Aorta (tissue), 5 donors: ENCODE measurements at regions not wholly inside any gene's neighbourhood (a gene's known extent, or its start where the extent isn't known, plus 50 kb on each side); places are given as distances from the start of the nearest gene placed in this dataset.

Source experiments
- ATAC-seq: fragments of 200-7000 bp; cut with Tn5 transposase; one replicate; pipeline ENCODE4 v1.9.1; 2022; ENCODE audit warnings: moderate library complexity; ENCODE audit not compliant: low FRiP score
- DNase-seq, 2 donors: peaks; one replicate each; pipeline ENCODE4 v3.0.0-alpha.2; 2020
- H3K27ac ChIP-seq, 2 donors: one replicate each; pipeline ENCODE4 v1.5.1; 2013; ENCODE audit warnings: low read length in 2 of 2, mild to moderate bottlenecking in 2 of 2, moderate library complexity in 2 of 2, control low read depth in 1 of 2, inconsistent platforms in 1 of 2, low read depth in 1 of 2
- H3K27me3 ChIP-seq, 2 donors: one replicate each; pipeline ENCODE4 v1.6.1; 2013; ENCODE audit warnings: control low read depth in 1 of 2, low read length in 1 of 2, mild to moderate bottlenecking in 1 of 2, moderate library complexity in 1 of 2; ENCODE audit not compliant: insufficient read depth in 2 of 2, control insufficient read depth in 1 of 2
- H3K36me3 ChIP-seq, 2 donors: one replicate each; pipeline ENCODE4 v1.6.1; 2013; ENCODE audit warnings: control low read depth in 1 of 2, low read length in 1 of 2, mild to moderate bottlenecking in 1 of 2; ENCODE audit not compliant: insufficient read depth in 2 of 2, control insufficient read depth in 1 of 2
- H3K4me1 ChIP-seq, 2 donors: one replicate each; pipeline ENCODE4 v1.6.1; 2013; ENCODE audit warnings: low read length in 2 of 2, control low read depth in 1 of 2, mild to moderate bottlenecking in 1 of 2, moderate library complexity in 1 of 2; ENCODE audit not compliant: insufficient read depth in 2 of 2, control insufficient read depth in 1 of 2
- H3K4me3 ChIP-seq, 2 donors: one replicate each; pipeline ENCODE4 v1.5.1; 2013; ENCODE audit warnings: low read length in 2 of 2, control low read depth in 1 of 2, mild to moderate bottlenecking in 1 of 2
- H3K9me3 ChIP-seq: one replicate; pipeline ENCODE4 v1.6.1; 2013; ENCODE audit warnings: mild to moderate bottlenecking, low read length; ENCODE audit not compliant: control insufficient read depth
- WGBS, 2 donors: extraction: QIAGEN DNeasy Blood & Tissue Kit; methylation state at CpG; one replicate each; pipeline ENCODE4 v1.1.7; 2013; 5-methylcytosine and 5-hydroxymethylcytosine counted together
- intact Hi-C, 2 donors: fragments of 100-400 bp; cut with DNase I; formaldehyde crosslinking; loops; one replicate each; pipeline versions ENCODE4 v1.14.2 to v1.15.0; 2022
- donor health status: healthy with polysubstance abuse.
- donor health status: Bipolar disorder and iron deficiency.
- donor health status: DM: no; HTN: no; CAD: no.
- donor health status: DM: no; HTN: no; CAD: no.
- donor health status: DM: yes; HTN: yes; CAD: no.

- WGBS, 2 donors = 80 to 87% methylated on average over 4 of the region's 4 CpGs
Observed at GRCh38 chr9:13750061-13750460, 470.6 kb upstream of the MPDZ start.

GRCh38 chr9:13746876-13747275 lies 467.4 kb upstream of the MPDZ start:
- no peaks in the 10 kb centered on the region for H3K4me1 ChIP-seq
- intact Hi-C loops = no loop called here

More at GRCh38 chr9:13750061-13750460, 470.6 kb upstream of the MPDZ start:
- Histone ChIP-seq H3K4me3 (no peak overlapping the region), H3K4me1 (no peaks in the 10 kb centered on the region), H3K9me3 (no peaks in the 10 kb centered on the region), H3K36me3 (no peaks in the 10 kb centered on the region), H3K27me3 (no peaks in the 10 kb centered on the region), H3K27ac (no peak overlapping the region)
- no peak for DNase-seq
- intact Hi-C loops = no loop called here
- ATAC-seq = no peak

DNA sequence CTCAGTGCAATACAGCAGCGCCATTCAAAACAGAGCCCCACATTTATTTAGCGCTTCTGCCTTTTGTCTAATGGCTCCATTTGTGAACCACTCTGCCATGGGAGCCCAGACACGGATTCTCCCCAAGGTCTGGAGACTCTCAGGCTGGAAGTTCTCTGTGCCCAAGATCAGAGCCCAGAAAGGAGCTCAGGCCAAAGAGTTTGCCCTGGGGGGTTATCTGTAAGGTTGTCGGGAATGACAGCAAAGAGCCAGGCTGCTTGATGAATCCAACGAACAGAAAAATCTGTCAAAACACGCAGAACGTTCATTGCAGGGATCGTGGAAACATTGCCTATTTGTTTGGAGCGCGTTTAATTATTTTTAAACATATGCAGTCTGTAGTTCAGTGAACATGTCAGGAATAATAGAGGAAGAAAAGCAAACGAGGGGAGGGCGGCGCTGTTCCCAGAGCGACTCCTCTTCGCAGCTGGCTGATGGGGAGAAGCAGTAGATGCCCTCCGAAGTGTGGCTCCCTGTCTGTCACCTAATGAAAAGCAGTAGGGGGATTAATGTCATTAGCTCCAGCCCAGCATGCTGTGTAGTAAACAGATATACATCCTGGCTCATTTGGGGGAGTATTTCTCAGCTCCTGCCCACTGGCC lies 464.9 kb upstream of the MPDZ start:
- Histone ChIP-seq H3K4me3 (no peak overlapping the region), H3K36me3 (no peaks in the 10 kb centered on the region), H3K27me3 (no peaks in the 10 kb centered on the region), H3K27ac (no peak overlapping the region), H3K4me1 (no peaks in the 10 kb centered on the region), H3K9me3 (no peaks in the 10 kb centered on the region)
- intact Hi-C loops = no loop called here
- 92 to 93% methylated on average over 16 of the region's 16 CpGs for WGBS, 2 donors
- ATAC-seq (no peak), DNase-seq (no peak)

More at GRCh38 chr9:13746876-13747275, 467.4 kb upstream of the MPDZ start:
- WGBS, 2 donors = 88 to 89% methylated on average over 1 of the region's 1 CpG
- no peak for ATAC-seq
- Histone ChIP-seq H3K36me3 (no peaks in the 10 kb centered on the region), H3K9me3 (no peaks in the 10 kb centered on the region), H3K27me3 (no peaks in the 10 kb centered on the region), H3K4me3 (no peak overlapping the region), H3K27ac (no peak overlapping the region)
- DNase-seq = no peak

- Histone ChIP-seq H3K27me3 (no peaks in the 10 kb centered on the region), H3K27ac (no peak overlapping the region), H3K36me3 (no peaks in the 10 kb centered on the region), H3K4me1 (no peaks in the 10 kb centered on the region), H3K9me3 (no peaks in the 10 kb centered on the region), H3K4me3 (no peak overlapping the region)
- no peak for ATAC-seq
- no peak for DNase-seq
- intact Hi-C loops = no loop called here
Observed at GRCh38 chr9:13737885-13738284, 458.4 kb upstream of the MPDZ start.

GRCh38 chr9:13735181-13735580 lies 455.7 kb upstream of the MPDZ start:
- no peaks in the 10 kb centered on the region for H3K27me3 ChIP-seq
- ATAC-seq (no peak), DNase-seq (no peak)
- no peaks in the 10 kb centered on the region for H3K4me1 ChIP-seq
- no peaks in the 10 kb centered on the region for H3K36me3 ChIP-seq
- intact Hi-C loops = no loop called here
- H3K27ac ChIP-seq = no peak overlapping the region
- WGBS, 2 donors = 28 to 31% methylated on average over 5 of the region's 5 CpGs
- peaks cover 1% of the 10 kb centered on the region for H3K9me3 ChIP-seq
- no peak overlapping the region for H3K4me3 ChIP-seq

DNA sequence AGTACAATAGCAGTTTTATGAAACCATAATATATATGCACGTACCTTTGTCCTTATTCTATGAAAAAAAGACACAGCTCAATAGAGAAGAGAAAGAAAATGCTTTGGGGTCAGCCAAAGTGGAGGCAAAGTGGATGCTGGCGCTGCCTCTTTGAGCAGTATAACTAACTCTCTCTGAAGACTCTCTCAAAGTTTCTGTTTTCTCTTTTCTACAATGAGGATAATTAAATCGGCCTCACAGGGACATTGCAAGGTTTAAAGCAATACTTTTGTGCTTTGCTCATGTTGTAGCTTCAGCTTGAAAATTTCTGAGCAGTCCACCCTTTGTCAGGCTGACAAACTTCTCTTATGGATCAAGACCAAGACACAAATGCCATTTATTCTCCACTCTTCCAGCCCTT lies 455.1 kb upstream of the MPDZ start:
- no peaks in the 10 kb centered on the region for H3K4me1 ChIP-seq
- intact Hi-C loops = no loop called here
- H3K4me3 ChIP-seq = no peak overlapping the region
- no peak overlapping the region for H3K27ac ChIP-seq
- H3K9me3 ChIP-seq = peaks cover 1% of the 10 kb centered on the region
- ATAC-seq (no peak), DNase-seq (no peak)
- no peaks in the 10 kb centered on the region for H3K36me3 ChIP-seq
- no peaks in the 10 kb centered on the region for H3K27me3 ChIP-seq
- 77 to 81% methylated on average over 3 of the region's 3 CpGs for WGBS, 2 donors

- Histone ChIP-seq H3K27ac (no peak overlapping the region), H3K27me3 (no peaks in the 10 kb centered on the region), H3K9me3 (peaks cover 1% of the 10 kb centered on the region), H3K4me1 (no peaks in the 10 kb centered on the region), H3K4me3 (no peak overlapping the region), H3K36me3 (no peaks in the 10 kb centered on the region)
- intact Hi-C loops = no loop called here
- DNase-seq (no peak), ATAC-seq (no peak)
Observed at GRCh38 chr9:13732290-13732689, 452.8 kb upstream of the MPDZ start.

GRCh38 chr9:13731637-13732036 lies 452.1 kb upstream of the MPDZ start:
- DNase-seq (no peak), ATAC-seq (no peak)
- Histone ChIP-seq H3K4me3 (no peak overlapping the region), H3K9me3 (peaks cover 1% of the 10 kb centered on the region), H3K27ac (no peak overlapping the region), H3K36me3 (no peaks in the 10 kb centered on the region), H3K4me1 (no peaks in the 10 kb centered on the region), H3K27me3 (no peaks in the 10 kb centered on the region)
- intact Hi-C loops = no loop called here
- 0 to 62% methylated on average over 2 of the region's 2 CpGs for WGBS, 2 donors

DNA sequence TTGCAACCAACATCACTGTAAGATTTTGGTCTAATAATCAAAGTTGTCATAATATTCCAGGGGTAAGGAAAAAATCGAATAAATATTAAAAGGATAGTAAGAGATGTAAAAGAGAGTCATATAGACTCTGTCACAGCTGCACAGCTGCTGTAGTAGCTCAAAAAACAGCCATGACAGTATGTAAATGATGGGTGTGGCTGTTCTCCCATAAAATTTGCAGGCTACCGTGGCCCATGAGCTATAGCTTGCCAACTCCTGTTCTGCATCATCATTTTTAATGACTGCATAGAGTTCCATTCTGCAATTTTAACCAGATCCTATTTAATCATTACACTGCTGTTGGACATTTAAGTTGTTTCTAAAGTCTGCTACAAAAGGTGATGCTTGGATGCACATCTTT lies 450.5 kb upstream of the MPDZ start:
- Histone ChIP-seq H3K9me3 (peaks cover 1% of the 10 kb centered on the region), H3K36me3 (no peaks in the 10 kb centered on the region), H3K27ac (no peak overlapping the region), H3K4me3 (no peak overlapping the region), H3K4me1 (no peaks in the 10 kb centered on the region), H3K27me3 (no peaks in the 10 kb centered on the region)
- no peak for DNase-seq
- WGBS, 2 donors = 95 to 98% methylated on average over 2 of the region's 2 CpGs
- intact Hi-C loops = loop anchor here in 1 of 2 donors (10.0 kb wide), 1 partner anchor 625 kb away; no protein-coding TSS in a partner anchor
- no peak for ATAC-seq
